ENCODE measurements at regions not wholly inside any gene's neighbourhood (a gene's known extent, or its start where the extent isn't known, plus 50 kb on each side); places are given as distances from the start of the nearest gene placed in this dataset.

- H3K4me3 ChIP-seq (ENCODE audit: low read depth, low read length), result no peak overlapping the region
- DNase-seq (ENCODE audit: low read depth), result no peak
- TF ChIP-seq CTCF (IDR thresholded peaks at IDR 0.05; ENCODE audit: insufficient read depth, low read depth, low read length), result no peak
Measured at GRCh38 chr18:2430191-2430590, 141.1 kb downstream of the METTL4 start.

- no peak for DNase-seq (ENCODE audit: low read depth)
- no peak overlapping the region for H3K4me3 ChIP-seq (ENCODE audit: low read depth, low read length)
- no peak for TF ChIP-seq CTCF (IDR thresholded peaks at IDR 0.05; ENCODE audit: insufficient read depth, low read depth, low read length)
Measured at GRCh38 chr18:2431806-2432205, 139.5 kb downstream of the METTL4 start.

GRCh38 chr18:2433366-2433765 lies 137.9 kb downstream of the METTL4 start:
- no peak for DNase-seq (ENCODE audit: low read depth)
- no peak overlapping the region for H3K4me3 ChIP-seq (ENCODE audit: low read depth, low read length)
- no peak for TF ChIP-seq CTCF (IDR thresholded peaks at IDR 0.05; ENCODE audit: insufficient read depth, low read depth, low read length)

- TF ChIP-seq CTCF (IDR thresholded peaks at IDR 0.05; ENCODE audit: insufficient read depth, low read depth, low read length), result no peak
- no peak for DNase-seq (ENCODE audit: low read depth)
- no peak overlapping the region for H3K4me3 ChIP-seq (ENCODE audit: low read depth, low read length)
Measured at GRCh38 chr18:2441544-2441943, 129.8 kb downstream of the METTL4 start.

DNA sequence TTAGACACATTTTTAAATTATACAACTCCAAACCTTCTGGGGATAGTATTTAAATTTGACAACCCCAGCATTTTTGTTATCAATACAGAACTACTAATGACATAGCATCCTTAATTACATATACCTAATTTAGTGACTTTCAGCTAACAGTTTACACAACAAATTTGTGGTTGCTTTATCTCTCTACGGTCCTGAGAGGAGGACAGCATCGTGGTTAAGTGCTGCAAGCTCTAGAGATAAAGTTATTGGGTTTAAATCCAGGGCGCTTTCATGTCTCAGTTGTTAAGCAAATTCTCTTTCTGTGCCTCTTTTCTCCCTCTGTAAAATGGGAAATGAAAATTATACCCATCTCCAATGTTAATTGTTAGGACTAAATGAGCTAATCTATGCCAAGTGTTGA lies 129.3 kb downstream of the METTL4 start:
- TF ChIP-seq CTCF (IDR thresholded peaks at IDR 0.05; ENCODE audit: insufficient read depth, low read depth, low read length), result no peak
- no peak for DNase-seq (ENCODE audit: low read depth)

GRCh38 chr18:2442726-2443275 lies 128.5 kb downstream of the METTL4 start:
- TF ChIP-seq CTCF (IDR thresholded peaks at IDR 0.05; ENCODE audit: insufficient read depth, low read depth, low read length), result no peak
- H3K4me3 ChIP-seq (ENCODE audit: low read depth, low read length), result no peak overlapping the region
- DNase-seq (ENCODE audit: low read depth), result no peak

More for the DNA sequence above, 129.3 kb downstream of the METTL4 start:
- H3K4me3 ChIP-seq (ENCODE audit: low read depth, low read length), result no peak overlapping the region

- no peak overlapping the region for H3K4me3 ChIP-seq (ENCODE audit: low read depth, low read length)
- no peak for DNase-seq (ENCODE audit: low read depth)
- TF ChIP-seq CTCF (IDR thresholded peaks at IDR 0.05; ENCODE audit: insufficient read depth, low read depth, low read length), result no peak
Measured at GRCh38 chr18:2444201-2444875, 127.0 kb downstream of the METTL4 start.

Data from fibroblast of villous mesenchyme (primary cell).